ENCODE measurements at regions not wholly inside any gene's neighbourhood (a gene's known extent, or its start where the extent isn't known, plus 50 kb on each side); places are given as distances from the start of the nearest gene placed in this dataset.
"Not testable (repeated sequence)": the region's sequence is repeated elsewhere in the genome, so short reads cannot be mapped to it uniquely, and the experiment has no call there.

- H3K27ac ChIP-seq (ENCODE audit: low read length); H3K4me3 ChIP-seq (ENCODE audit: control insufficient read depth in 1 of 2, extremely low read depth in 1 of 2, low read length in 1 of 2); H3K4me1 ChIP-seq (ENCODE audit: control insufficient read depth in 1 of 2, extremely low read depth in 1 of 2, insufficient read depth in 2 of 2, low read length in 2 of 2); H3K27ac Mint-ChIP-seq; H3K36me3 ChIP-seq (ENCODE audit: control insufficient read depth in 2 of 2, extremely low read depth in 1 of 2, insufficient read depth in 1 of 2, low read length in 1 of 2); DNase-seq; H3K9me3 Mint-ChIP-seq; H3K4me3 Mint-ChIP-seq; H3K27me3 Mint-ChIP-seq; ATAC-seq (replicated peaks in 1 of 4); CTCF ChIA-PET; H3K27me3 ChIP-seq (replicated peaks in 1 of 2; ENCODE audit: control insufficient read depth in 2 of 2, extremely low read depth in 1 of 2, insufficient read depth in 2 of 2, low read length in 1 of 2); H3K9me3 ChIP-seq; POLR2A ChIA-PET: not testable (repeated sequence)
- peaks cover 15% of the 10 kb centered on the region for H3K36me3 Mint-ChIP-seq
- peaks cover 7 to 11% (median 10%) of the 10 kb centered on the region in 3 donors for H3K4me1 Mint-ChIP-seq
- 81% methylated on average over 23 of the region's 33 CpGs for WGBS (ENCODE audit: insufficient coverage)
Measured at GRCh38 chr16:29130901-29131851, 146.3 kb downstream of the LAT start.

GRCh38 chr16:29130131-29130711, 145.4 kb downstream of the LAT start:
- H3K27me3 Mint-ChIP-seq; H3K4me3 ChIP-seq (ENCODE audit: control insufficient read depth in 1 of 2, extremely low read depth in 1 of 2, low read length in 1 of 2); POLR2A ChIA-PET; ATAC-seq (replicated peaks in 1 of 4); H3K36me3 ChIP-seq (ENCODE audit: control insufficient read depth in 2 of 2, extremely low read depth in 1 of 2, insufficient read depth in 1 of 2, low read length in 1 of 2); CTCF ChIA-PET; H3K27ac Mint-ChIP-seq; H3K27me3 ChIP-seq (replicated peaks in 1 of 2; ENCODE audit: control insufficient read depth in 2 of 2, extremely low read depth in 1 of 2, insufficient read depth in 2 of 2, low read length in 1 of 2); DNase-seq; H3K4me3 Mint-ChIP-seq; H3K4me1 ChIP-seq (ENCODE audit: control insufficient read depth in 1 of 2, extremely low read depth in 1 of 2, insufficient read depth in 2 of 2, low read length in 2 of 2); H3K9me3 Mint-ChIP-seq; H3K27ac ChIP-seq (ENCODE audit: low read length); H3K9me3 ChIP-seq: not testable (repeated sequence)
- Mint-ChIP-seq H3K36me3 (peaks cover 18% of the 10 kb centered on the region), H3K4me1 (peaks cover 12 to 17% (median 15%) of the 10 kb centered on the region in 3 donors)
- 98% methylated on average over 6 of the region's 25 CpGs for WGBS (ENCODE audit: insufficient coverage)

GRCh38 chr16:29129458-29130038, 144.7 kb downstream of the LAT start:
- POLR2A ChIA-PET; H3K4me1 ChIP-seq (ENCODE audit: control insufficient read depth in 1 of 2, extremely low read depth in 1 of 2, insufficient read depth in 2 of 2, low read length in 2 of 2); CTCF ChIA-PET; DNase-seq; H3K27ac ChIP-seq (ENCODE audit: low read length); H3K4me3 Mint-ChIP-seq; H3K4me3 ChIP-seq (ENCODE audit: control insufficient read depth in 1 of 2, extremely low read depth in 1 of 2, low read length in 1 of 2); H3K27ac Mint-ChIP-seq; H3K9me3 Mint-ChIP-seq; H3K27me3 ChIP-seq (replicated peaks in 1 of 2; ENCODE audit: control insufficient read depth in 2 of 2, extremely low read depth in 1 of 2, insufficient read depth in 2 of 2, low read length in 1 of 2); H3K9me3 ChIP-seq; H3K36me3 ChIP-seq (ENCODE audit: control insufficient read depth in 2 of 2, extremely low read depth in 1 of 2, insufficient read depth in 1 of 2, low read length in 1 of 2); ATAC-seq (replicated peaks in 1 of 4); H3K27me3 Mint-ChIP-seq: not testable (repeated sequence)
- peaks cover 14 to 22% (median 15%) of the 10 kb centered on the region in 3 donors for H3K4me1 Mint-ChIP-seq
- 92% methylated on average over 11 of the region's 18 CpGs for WGBS (ENCODE audit: insufficient coverage)
- H3K36me3 Mint-ChIP-seq: peaks cover 17% of the 10 kb centered on the region

- POLR2A ChIA-PET; H3K27me3 Mint-ChIP-seq; H3K4me3 ChIP-seq (ENCODE audit: control insufficient read depth in 1 of 2, extremely low read depth in 1 of 2, low read length in 1 of 2); ATAC-seq (replicated peaks in 1 of 4); H3K27ac Mint-ChIP-seq; DNase-seq; H3K4me1 ChIP-seq (ENCODE audit: control insufficient read depth in 1 of 2, extremely low read depth in 1 of 2, insufficient read depth in 2 of 2, low read length in 2 of 2); H3K27ac ChIP-seq (ENCODE audit: low read length); H3K36me3 ChIP-seq (ENCODE audit: control insufficient read depth in 2 of 2, extremely low read depth in 1 of 2, insufficient read depth in 1 of 2, low read length in 1 of 2); H3K9me3 Mint-ChIP-seq; H3K4me3 Mint-ChIP-seq; CTCF ChIA-PET; H3K27me3 ChIP-seq (replicated peaks in 1 of 2; ENCODE audit: control insufficient read depth in 2 of 2, extremely low read depth in 1 of 2, insufficient read depth in 2 of 2, low read length in 1 of 2); H3K9me3 ChIP-seq: not testable (repeated sequence)
- Mint-ChIP-seq H3K36me3 (peaks cover 20% of the 10 kb centered on the region), H3K4me1 (peaks cover 15 to 22% (median 17%) of the 10 kb centered on the region in 3 donors)
- 89% methylated on average over 15 of the region's 20 CpGs for WGBS (ENCODE audit: insufficient coverage)
Measured at GRCh38 chr16:29128732-29129457, 144.0 kb downstream of the LAT start.

- ATAC-seq (replicated peaks in 1 of 4); H3K4me3 Mint-ChIP-seq; H3K9me3 Mint-ChIP-seq; H3K36me3 ChIP-seq (ENCODE audit: control insufficient read depth in 2 of 2, extremely low read depth in 1 of 2, insufficient read depth in 1 of 2, low read length in 1 of 2); H3K27me3 ChIP-seq (replicated peaks in 1 of 2; ENCODE audit: control insufficient read depth in 2 of 2, extremely low read depth in 1 of 2, insufficient read depth in 2 of 2, low read length in 1 of 2); H3K27ac ChIP-seq (ENCODE audit: low read length); H3K4me3 ChIP-seq (ENCODE audit: control insufficient read depth in 1 of 2, extremely low read depth in 1 of 2, low read length in 1 of 2); CTCF ChIA-PET; H3K9me3 ChIP-seq; DNase-seq; H3K4me1 ChIP-seq (ENCODE audit: control insufficient read depth in 1 of 2, extremely low read depth in 1 of 2, insufficient read depth in 2 of 2, low read length in 2 of 2); POLR2A ChIA-PET; H3K27me3 Mint-ChIP-seq; H3K27ac Mint-ChIP-seq: not testable (repeated sequence)
- peaks cover 13 to 27% (median 18%) of the 10 kb centered on the region in 3 donors for H3K4me1 Mint-ChIP-seq
- peaks cover 28% of the 10 kb centered on the region for H3K36me3 Mint-ChIP-seq
- 92% methylated on average over 18 of the region's 29 CpGs for WGBS (ENCODE audit: insufficient coverage)
Measured at GRCh38 chr16:29127806-29128420, 143.1 kb downstream of the LAT start.

GRCh38 chr16:29126616-29127015, 141.8 kb downstream of the LAT start:
- Mint-ChIP-seq H3K27me3 (no peaks in the 10 kb centered on the region), H3K4me3 (peak overlapping the region in 1 of 3 donors; percentile 64), H3K27ac (peak overlapping the region in 1 of 2 donors; percentile 85), H3K36me3 (peaks cover 29% of the 10 kb centered on the region), H3K9me3 (no peaks in the 10 kb centered on the region), H3K4me1 (peaks cover 15 to 31% (median 20%) of the 10 kb centered on the region in 3 donors)
- DNase-seq (no peak), ATAC-seq (replicated peaks in 1 of 4) (no peak)
- Histone ChIP-seq H3K36me3 (ENCODE audit: control insufficient read depth in 2 of 2, extremely low read depth in 1 of 2, insufficient read depth in 1 of 2, low read length in 1 of 2) (no peaks in the 10 kb centered on the region), H3K9me3 (no peaks in the 10 kb centered on the region), H3K27ac (ENCODE audit: low read length) (peak overlapping the region; percentile 12), H3K4me3 (ENCODE audit: control insufficient read depth in 1 of 2, extremely low read depth in 1 of 2, low read length in 1 of 2) (no peak overlapping the region), H3K4me1 (ENCODE audit: control insufficient read depth in 1 of 2, extremely low read depth in 1 of 2, insufficient read depth in 2 of 2, low read length in 2 of 2) (peaks cover 3 to 4% of the 10 kb centered on the region in 2 experiments), H3K27me3 (replicated peaks in 1 of 2; ENCODE audit: control insufficient read depth in 2 of 2, extremely low read depth in 1 of 2, insufficient read depth in 2 of 2, low read length in 1 of 2) (no peaks in the 10 kb centered on the region)
- ChIA-PET POLR2A (no interaction called here), CTCF (no interaction called here)
- WGBS (ENCODE audit: insufficient coverage): no CpG with 5 or more reads among the region's 5 CpGs

Measured in T-cell (primary cell).